T-helper 17 cell (primary cell): ENCODE measurements at regions not wholly inside any gene's neighbourhood (a gene's known extent, or its start where the extent isn't known, plus 50 kb on each side); places are given as distances from the start of the nearest gene placed in this dataset.
A peak's percentile ranks its signal among the peaks of the same experiment; 100 is the strongest.

Experiments
- ATAC-seq: fragments of 150-1000 bp; cut with Tn5 transposase; 2 replicates; pipeline ENCODE4 v1.10.0; 2021; ENCODE audit warnings: mild to moderate bottlenecking, moderate library complexity
- DNase-seq, 3 donors: peaks; one replicate each; pipeline versions ENCODE4 v3.0.0 to v3.0.0-alpha.2; 2020 to 2021
- H3K9me3 ChIP-seq: one replicate; pipeline ENCODE4 v1.7.0; 2013; ENCODE audit warnings: low read length, mild to moderate bottlenecking; ENCODE audit not compliant: control insufficient read depth, poor library complexity, severe bottlenecking
- H3K27ac Mint-ChIP-seq: one replicate; pipeline ENCODE4 v1.8.0; 2022; ENCODE audit warnings: mild to moderate bottlenecking, moderate library complexity, mixed read lengths
- H3K27me3 Mint-ChIP-seq: one replicate; pipeline ENCODE4 v1.8.0; 2022; ENCODE audit warnings: mixed read lengths
- H3K36me3 Mint-ChIP-seq: one replicate; pipeline ENCODE4 v1.8.0; 2022; ENCODE audit warnings: low read depth, mixed read lengths
- H3K4me1 Mint-ChIP-seq: one replicate; pipeline ENCODE4 v1.8.0; 2022; ENCODE audit warnings: mild to moderate bottlenecking, mixed read lengths
- H3K4me3 Mint-ChIP-seq: one replicate; pipeline ENCODE4 v1.8.0; 2022; ENCODE audit warnings: mild to moderate bottlenecking, moderate library complexity, mixed read lengths

GRCh38 chr14:104352493-104353220 is 214.3 kb downstream of the KIF26A start:
- Mint-ChIP-seq H3K4me3 (no peak overlapping the region), H3K27me3 (peaks cover 22% of the 10 kb centered on the region), H3K4me1 (peaks cover 4% of the 10 kb centered on the region), H3K36me3 (peaks cover 3% of the 10 kb centered on the region), H3K27ac (no peak overlapping the region)
- peak in 2 of 3 donors; percentile 1 to 4 for DNase-seq
- no peak for ATAC-seq
- H3K9me3 ChIP-seq, result no peaks in the 10 kb centered on the region

- H3K4me1 Mint-ChIP-seq, result peaks cover 3% of the 10 kb centered on the region
- ATAC-seq (no peak), DNase-seq (peak in 2 of 3 donors; percentile 1 to 6)
- peaks cover 3% of the 10 kb centered on the region for H3K36me3 Mint-ChIP-seq
- no peak overlapping the region for H3K4me3 Mint-ChIP-seq
- H3K27me3 Mint-ChIP-seq, result peaks cover 22% of the 10 kb centered on the region
- H3K27ac Mint-ChIP-seq, result no peak overlapping the region
- H3K9me3 ChIP-seq, result no peaks in the 10 kb centered on the region
Observed at GRCh38 chr14:104353221-104353920, 215.0 kb downstream of the KIF26A start.

GRCh38 chr14:104353921-104354701 is 215.7 kb downstream of the KIF26A start:
- no peaks in the 10 kb centered on the region for H3K9me3 ChIP-seq
- Mint-ChIP-seq H3K4me3 (no peak overlapping the region), H3K27ac (no peak overlapping the region), H3K36me3 (peaks cover 3% of the 10 kb centered on the region), H3K4me1 (peaks cover 2% of the 10 kb centered on the region), H3K27me3 (peaks cover 22% of the 10 kb centered on the region)
- DNase-seq (peak in 1 of 3 donors; percentile 2), ATAC-seq (no peak)

- Mint-ChIP-seq H3K4me3 (no peak overlapping the region), H3K27me3 (peaks cover 22% of the 10 kb centered on the region), H3K27ac (peak overlapping the region; percentile 43), H3K36me3 (peaks cover 3% of the 10 kb centered on the region), H3K4me1 (no peaks in the 10 kb centered on the region)
- DNase-seq (peak in 2 of 3 donors; percentile 4 to 6), ATAC-seq (no peak)
- H3K9me3 ChIP-seq, result no peaks in the 10 kb centered on the region
Observed at GRCh38 chr14:104355101-104356019, 217.0 kb downstream of the KIF26A start.

GRCh38 chr14:104356020-104356737 is 217.8 kb downstream of the KIF26A start:
- H3K27ac Mint-ChIP-seq, result peak overlapping the region; percentile 43
- H3K4me1 Mint-ChIP-seq, result no peaks in the 10 kb centered on the region
- no peaks in the 10 kb centered on the region for H3K9me3 ChIP-seq
- H3K36me3 Mint-ChIP-seq, result peaks cover 3% of the 10 kb centered on the region
- ATAC-seq (no peak), DNase-seq (peak in 1 of 3 donors; percentile 1)
- H3K4me3 Mint-ChIP-seq, result no peak overlapping the region
- H3K27me3 Mint-ChIP-seq, result peaks cover 22% of the 10 kb centered on the region

- no peaks in the 10 kb centered on the region for H3K9me3 ChIP-seq
- Mint-ChIP-seq H3K4me1 (no peaks in the 10 kb centered on the region), H3K27me3 (peaks cover 22% of the 10 kb centered on the region), H3K36me3 (peaks cover 3% of the 10 kb centered on the region), H3K4me3 (no peak overlapping the region), H3K27ac (no peak overlapping the region)
- DNase-seq, result peak in 1 of 3 donors; percentile 3
- no peak for ATAC-seq
Observed at GRCh38 chr14:104356738-104357688, 218.6 kb downstream of the KIF26A start.

GRCh38 chr14:104357689-104358527 is 219.5 kb downstream of the KIF26A start:
- Mint-ChIP-seq H3K4me1 (no peaks in the 10 kb centered on the region), H3K27ac (no peak overlapping the region), H3K36me3 (peaks cover 3% of the 10 kb centered on the region), H3K27me3 (peaks cover 22% of the 10 kb centered on the region), H3K4me3 (no peak overlapping the region)
- H3K9me3 ChIP-seq, result no peaks in the 10 kb centered on the region
- ATAC-seq (no peak), DNase-seq (peak in 1 of 3 donors; percentile 1)

GRCh38 chr14:104358528-104359300 is 220.3 kb downstream of the KIF26A start:
- Mint-ChIP-seq H3K4me1 (no peaks in the 10 kb centered on the region), H3K4me3 (no peak overlapping the region), H3K36me3 (peaks cover 3% of the 10 kb centered on the region), H3K27ac (no peak overlapping the region), H3K27me3 (peaks cover 21% of the 10 kb centered on the region)
- DNase-seq (peak in 2 of 3 donors; percentile 1 to 2), ATAC-seq (no peak)
- no peaks in the 10 kb centered on the region for H3K9me3 ChIP-seq

- no peak overlapping the region for H3K27ac Mint-ChIP-seq
- no peak overlapping the region for H3K4me3 Mint-ChIP-seq
- H3K4me1 Mint-ChIP-seq, result no peaks in the 10 kb centered on the region
- peaks cover 3% of the 10 kb centered on the region for H3K36me3 Mint-ChIP-seq
- no peaks in the 10 kb centered on the region for H3K9me3 ChIP-seq
- peaks cover 16% of the 10 kb centered on the region for H3K27me3 Mint-ChIP-seq
- ATAC-seq (no peak), DNase-seq (peak in 2 of 3 donors; percentile 1 to 5)
Observed at GRCh38 chr14:104359301-104359968, 220.1 kb upstream of the C14orf180 start.

GRCh38 chr14:104359969-104360442 is 219.6 kb upstream of the C14orf180 start:
- Mint-ChIP-seq H3K36me3 (peaks cover 3% of the 10 kb centered on the region), H3K4me3 (no peak overlapping the region), H3K27ac (no peak overlapping the region), H3K27me3 (peaks cover 16% of the 10 kb centered on the region), H3K4me1 (no peaks in the 10 kb centered on the region)
- DNase-seq, result peak in 1 of 3 donors; percentile 4
- ATAC-seq, result no peak
- H3K9me3 ChIP-seq, result no peaks in the 10 kb centered on the region
